ENCODE measurements at regions not wholly inside any gene's neighbourhood (a gene's known extent, or its start where the extent isn't known, plus 50 kb on each side); places are given as distances from the start of the nearest gene placed in this dataset.

DNA sequence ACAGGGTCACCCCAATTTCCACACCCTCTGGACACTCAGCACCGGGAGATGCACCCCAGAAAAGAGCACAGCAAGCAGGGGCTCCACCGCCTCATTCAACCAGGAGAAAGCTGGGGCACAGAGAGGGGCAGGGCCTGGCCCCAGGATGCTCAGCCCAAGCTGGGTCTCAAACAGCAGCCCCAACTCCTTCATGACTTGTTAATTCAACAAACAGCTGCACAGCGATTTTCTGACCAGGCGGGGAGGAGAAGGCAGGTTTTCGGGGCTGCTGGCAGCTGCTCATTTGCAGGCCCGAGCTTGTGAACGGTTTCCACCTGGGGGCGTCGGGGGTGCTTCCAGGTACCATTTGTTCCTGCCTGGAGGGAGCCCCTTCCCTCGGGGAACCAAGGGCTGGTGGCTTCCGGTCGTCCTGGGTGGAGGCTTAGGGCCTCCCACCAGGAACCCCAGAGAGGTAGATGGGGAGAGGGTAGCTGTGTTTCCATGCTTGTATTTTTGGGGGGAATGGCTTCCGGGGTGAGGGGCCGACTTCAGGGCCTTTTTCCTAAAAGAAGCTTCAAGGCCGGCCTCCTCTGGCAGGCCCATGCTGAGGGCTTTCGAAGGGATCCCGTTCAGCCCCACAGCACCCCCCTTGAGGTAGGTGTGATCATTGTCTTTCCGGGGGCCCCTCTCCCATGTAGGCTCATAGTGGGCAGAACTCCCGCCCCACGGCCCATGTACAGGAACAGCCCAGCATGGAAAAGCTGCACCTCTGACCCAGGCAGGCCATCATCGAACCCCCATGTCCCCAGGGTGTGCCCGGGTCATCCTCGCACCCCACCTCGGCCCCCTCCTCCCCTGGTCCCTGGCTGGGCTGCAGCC lies 191.6 kb upstream of the GSE1 start (continued):
- no peak for TF ChIP-seq MXI1 (IDR thresholded peaks at IDR 0.05; ENCODE audit: borderline replicate concordance, low read depth, low read length)

DNA sequence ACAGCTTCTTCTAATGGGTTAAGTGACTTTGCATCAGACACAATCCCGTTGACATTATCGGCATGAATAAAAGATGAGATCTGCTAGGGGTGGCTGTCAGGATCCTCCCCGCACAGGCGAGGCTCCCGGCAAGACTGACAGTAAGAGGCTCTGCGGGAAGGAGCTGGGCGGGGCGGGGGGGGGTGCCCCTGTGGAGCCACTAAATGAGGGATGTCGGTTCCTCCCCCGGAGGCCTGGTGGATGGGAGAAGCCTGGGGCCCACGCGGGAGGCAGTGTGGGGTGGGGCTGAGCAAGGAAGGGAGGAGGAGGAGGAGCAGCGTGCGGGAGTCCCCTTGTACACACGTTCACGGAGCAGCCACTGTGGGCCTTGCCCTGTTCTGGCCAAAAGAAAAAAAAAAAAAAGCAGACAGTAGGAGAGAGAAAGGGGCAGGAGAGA lies 190.9 kb upstream of the GSE1 start:
- Histone ChIP-seq H3K56ac (ENCODE audit: extremely low read depth, insufficient read depth, low read length) (no peak overlapping the region), H3K4me2 (ENCODE audit: low read depth, low read length) (no peak overlapping the region), H2BK120ac (ENCODE audit: low read depth, low read length) (no peak overlapping the region), H4K5ac (ENCODE audit: low read depth, low read length) (no peak overlapping the region), H3K36me3 (ENCODE audit: control insufficient read depth, insufficient read depth, low read length) (no peaks in the 10 kb centered on the region), H4K91ac (ENCODE audit: insufficient read depth, low read depth, low read length) (no peak overlapping the region), H2BK20ac (ENCODE audit: low read depth, low read length) (no peak overlapping the region), H2BK5ac (ENCODE audit: low read depth, low read length, poor library complexity, severe bottlenecking) (no peak overlapping the region), H3K9ac (ENCODE audit: low read depth, low read length) (no peak overlapping the region), H3K18ac (ENCODE audit: low read depth, low read length) (no peak overlapping the region), H3K4ac (ENCODE audit: low read depth, low read length) (no peak overlapping the region), H3K27me3 (ENCODE audit: control insufficient read depth, insufficient read depth, low read length) (no peaks in the 10 kb centered on the region), H2AFZ (replicated peaks; ENCODE audit: low read length, poor library complexity) (no peak overlapping the region), H2AK5ac (ENCODE audit: low read depth, low read length) (no peak overlapping the region), H4K8ac (ENCODE audit: low read depth in 2 of 2, low read length in 2 of 2) (no peak overlapping the region), H3K27ac (ENCODE audit: insufficient read depth, low read length) (no peak overlapping the region), H3K9me1 (ENCODE audit: insufficient read depth, low read length) (0 out of 2 replicates have a peak, but pooled peaks cover 3% of the 10 kb centered on the region), H3K4me1 (ENCODE audit: control insufficient read depth, insufficient read depth, low read length) (no peaks in the 10 kb centered on the region), H3K4me3 (ENCODE audit: insufficient read depth, low read depth, low read length) (no peak overlapping the region), H3K9me3 (ENCODE audit: control insufficient read depth, insufficient read depth, low read length) (no peaks in the 10 kb centered on the region), H2AK9ac (replicated peaks; ENCODE audit: low read depth, low read length, poor library complexity) (no peak overlapping the region), H3K79me1 (ENCODE audit: low read depth in 1 of 2, low read length in 2 of 2) (peaks cover 0 to 13% of the 10 kb centered on the region in 2 experiments; a peak in 3 of 4 replicates), H3K14ac (replicated peaks; ENCODE audit: low read depth, low read length) (no peak overlapping the region), H2BK15ac (ENCODE audit: low read depth, low read length) (no peak overlapping the region), H4K20me1 (ENCODE audit: insufficient read depth, low read length) (peaks cover 45% of the 10 kb centered on the region), H3K23ac (ENCODE audit: low read depth, low read length) (no peak overlapping the region)
- POLR2A ChIA-PET (ENCODE audit: unreplicated experiment), result interaction anchor here (0.7 kb wide), 1 partner anchor 138 kb away, joined by 3 read pairs; no protein-coding TSS in a partner anchor
- dilution Hi-C loops (cut with HindIII; ENCODE audit: low sequenced_read_pairs, unreplicated experiment), result no loop called here
- CTCF ChIA-PET, result no interaction called here
- no TSS peak for BruUV-seq (replicated peaks)
- no peak for TF ChIP-seq FOS (IDR thresholded peaks at IDR 0.05; ENCODE audit: low read depth, low read length)
- no peak for TF ChIP-seq SMC3 (IDR thresholded peaks at IDR 0.05; ENCODE audit: low read depth, low read length)
- no peak for TF ChIP-seq RFX5 (IDR thresholded peaks at IDR 0.05; ENCODE audit: low read depth, low read length)
- TF ChIP-seq NFE2L2 (IDR thresholded peaks at IDR 0.05; ENCODE audit: low read depth, low read length), result no peak
- ATAC-seq (ENCODE audit: low read depth) (no peak), DNase-seq (no peak)
- intact Hi-C loops (cut with micrococcal nuclease), result loop anchor here (5.0 kb wide), 1 partner anchor 135 kb away; no protein-coding TSS in a partner anchor
- WGBS, 2 experiments (ENCODE audit: extremely low coverage in 2 of 2, insufficient read length in 1 of 2), result 39% methylated on average over 4 of the region's 16 CpGs; no CpG with 5 or more reads in 1 of the 2 experiments
- in situ Hi-C loops (cut with MboI; ENCODE audit: low sequenced_read_pairs), result no loop called here

Data from IMR-90 (cell line).